Activated naive CD4-positive, alpha-beta T cell treated with anti-CD3 and anti-CD28 coated beads for 36 hours (primary cell): ENCODE measurements at regions not wholly inside any gene's neighbourhood (a gene's known extent, or its start where the extent isn't known, plus 50 kb on each side); places are given as distances from the start of the nearest gene placed in this dataset.
"Not testable (repeated sequence)": the region's sequence is repeated elsewhere in the genome, so short reads cannot be mapped to it uniquely, and the experiment has no call there.

Experiments
- CTCF ChIA-PET: fragments of 350-600 bp; sonication (Branson Sonifier 250); formaldehyde crosslinking; loops from one replicate; lab custom pipeline; 2021; ENCODE audit warnings: antibody characterized with exemption; lab: Charles Lee
- DNase-seq: peaks from one replicate; pipeline ENCODE4 v3.0.0-alpha.2; 2020
- H3K27ac Mint-ChIP-seq: one replicate; pipeline ENCODE4 v1.8.0; 2021; ENCODE audit warnings: mild to moderate bottlenecking, mixed read lengths
- H3K27me3 Mint-ChIP-seq: one replicate; pipeline ENCODE4 v1.8.0; 2021; ENCODE audit warnings: low read depth, mixed read lengths
- H3K36me3 Mint-ChIP-seq: one replicate; pipeline ENCODE4 v1.8.0; 2021; ENCODE audit warnings: low read depth, mixed read lengths
- H3K4me1 Mint-ChIP-seq: one replicate; pipeline ENCODE4 v1.8.0; 2021; ENCODE audit warnings: low read depth, mixed read lengths
- H3K4me3 Mint-ChIP-seq: one replicate; pipeline ENCODE4 v1.8.0; 2021; ENCODE audit warnings: mild to moderate bottlenecking, moderate library complexity, mixed read lengths
- H3K9me3 Mint-ChIP-seq: one replicate; pipeline ENCODE4 v1.8.0; 2021; ENCODE audit warnings: mixed read lengths
- intact Hi-C: fragments of 100-400 bp; cut with micrococcal nuclease; formaldehyde crosslinking; loops from one replicate; pipeline ENCODE4 v1.15.1; 2023

DNA sequence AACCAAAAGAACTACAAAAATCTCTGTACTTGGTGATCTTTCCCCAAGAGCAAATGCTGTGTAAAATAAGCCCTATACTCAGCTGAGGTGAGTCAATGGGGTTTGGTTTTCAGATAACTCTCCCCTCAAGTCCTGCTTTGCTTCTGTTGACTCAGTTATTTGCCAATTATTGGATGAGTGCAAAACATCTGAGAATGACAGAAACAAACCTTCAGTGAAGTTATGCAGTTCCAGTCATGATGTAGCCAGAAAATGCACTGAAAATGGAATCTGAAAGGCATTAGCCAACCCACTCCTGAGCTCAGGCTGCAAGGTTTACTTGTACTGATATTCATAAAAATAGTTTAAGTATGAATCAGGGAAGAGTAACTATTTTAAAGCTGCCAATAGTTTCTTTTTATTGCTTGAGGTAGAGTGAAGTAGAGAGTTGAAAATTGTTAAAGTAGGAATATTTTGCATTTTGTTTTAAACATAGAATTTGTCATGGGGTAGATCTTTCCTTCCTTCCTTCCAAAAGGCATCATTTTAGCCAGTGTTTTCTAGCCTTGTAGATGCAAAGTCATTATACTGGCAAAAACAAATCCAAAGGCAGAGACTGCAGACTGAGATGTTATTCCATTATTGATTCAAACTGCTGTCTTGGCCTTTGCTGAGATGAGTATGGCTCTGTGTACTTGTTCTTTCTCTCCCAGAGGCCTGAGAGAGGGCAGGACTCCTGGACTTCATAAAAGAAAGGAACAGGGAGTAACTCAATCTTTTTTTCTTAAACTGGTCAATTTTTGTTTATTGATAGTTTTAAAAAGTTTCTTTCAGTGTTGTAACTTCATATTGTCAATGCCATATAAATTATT lies 215.3 kb downstream of the RND3 start:
- no peak overlapping the region for H3K4me3 Mint-ChIP-seq
- H3K27ac Mint-ChIP-seq: no peak overlapping the region
- CTCF ChIA-PET: no interaction called here
- H3K36me3 Mint-ChIP-seq: no peaks in the 10 kb centered on the region
- peaks cover 3% of the 10 kb centered on the region for H3K9me3 Mint-ChIP-seq
- intact Hi-C loops: no loop called here
- DNase-seq: no peak
- no peaks in the 10 kb centered on the region for H3K4me1 Mint-ChIP-seq
- H3K27me3 Mint-ChIP-seq: no peaks in the 10 kb centered on the region

DNA sequence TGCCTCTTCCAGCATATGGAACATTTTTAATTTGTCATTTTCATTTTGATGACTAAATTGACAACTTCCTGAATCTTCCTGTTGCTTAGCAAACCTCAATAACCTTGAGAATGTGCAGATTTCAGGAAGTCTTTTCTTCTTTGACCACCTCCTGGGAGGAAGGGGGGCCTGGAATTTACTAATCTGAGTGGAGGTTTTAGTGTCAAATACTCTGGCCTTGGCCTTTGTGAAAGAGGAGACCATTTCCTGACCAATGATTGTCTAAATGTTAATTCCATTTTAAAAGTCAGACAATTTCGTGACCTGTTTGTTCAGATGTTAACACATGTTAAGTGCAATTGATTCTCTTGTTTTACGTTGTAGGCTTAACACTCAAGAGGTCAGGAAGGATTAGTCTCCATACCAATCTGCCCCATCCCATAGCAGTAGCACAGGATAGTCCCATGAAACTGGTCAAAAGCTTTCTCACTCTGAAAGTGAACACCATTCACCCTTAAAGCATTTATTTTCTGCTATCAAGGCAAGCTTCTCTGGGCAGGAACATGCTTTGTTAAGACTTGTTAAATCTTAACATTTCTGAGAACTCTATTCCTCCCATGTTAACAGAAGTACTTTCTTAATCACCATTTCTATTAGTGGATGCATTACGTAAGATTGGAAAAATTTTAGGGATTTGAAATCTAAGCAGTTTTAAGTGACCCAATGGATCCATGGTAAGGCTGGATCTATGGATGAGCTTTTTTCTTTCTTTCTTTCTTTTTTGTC lies 219.6 kb downstream of the RND3 start:
- Mint-ChIP-seq H3K9me3 (no peaks in the 10 kb centered on the region), H3K27ac (no peak overlapping the region), H3K36me3 (no peaks in the 10 kb centered on the region), H3K4me3 (no peak overlapping the region), H3K4me1 (no peaks in the 10 kb centered on the region), H3K27me3 (no peaks in the 10 kb centered on the region)
- CTCF ChIA-PET: no interaction called here
- DNase-seq: no peak
- intact Hi-C loops: no loop called here

DNA sequence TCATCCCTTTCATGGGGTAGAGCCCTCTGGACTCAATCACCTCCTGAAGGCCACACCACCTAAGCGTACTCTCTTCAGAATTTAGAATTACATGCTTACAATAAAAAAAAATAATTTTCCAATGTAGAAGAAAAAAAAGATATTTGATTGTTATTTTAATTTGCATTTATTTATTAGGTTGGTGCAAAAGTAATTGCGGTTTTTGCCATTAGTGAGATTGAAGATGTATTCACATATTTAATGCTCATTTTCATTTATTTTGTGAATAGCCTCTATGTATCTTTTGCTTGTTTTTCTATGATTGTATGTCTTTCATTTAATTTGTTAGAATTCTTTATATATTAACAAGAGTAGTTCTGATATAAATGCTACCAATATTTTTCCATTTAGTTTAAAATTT lies 220.5 kb downstream of the RND3 start:
- intact Hi-C loops: no loop called here
- no peaks in the 10 kb centered on the region for H3K27me3 Mint-ChIP-seq
- DNase-seq: no peak
- H3K36me3 Mint-ChIP-seq: no peaks in the 10 kb centered on the region
- H3K4me1 Mint-ChIP-seq: no peaks in the 10 kb centered on the region
- no peak overlapping the region for H3K4me3 Mint-ChIP-seq
- no peak overlapping the region for H3K27ac Mint-ChIP-seq
- H3K9me3 Mint-ChIP-seq: no peaks in the 10 kb centered on the region
- CTCF ChIA-PET: no interaction called here

DNA sequence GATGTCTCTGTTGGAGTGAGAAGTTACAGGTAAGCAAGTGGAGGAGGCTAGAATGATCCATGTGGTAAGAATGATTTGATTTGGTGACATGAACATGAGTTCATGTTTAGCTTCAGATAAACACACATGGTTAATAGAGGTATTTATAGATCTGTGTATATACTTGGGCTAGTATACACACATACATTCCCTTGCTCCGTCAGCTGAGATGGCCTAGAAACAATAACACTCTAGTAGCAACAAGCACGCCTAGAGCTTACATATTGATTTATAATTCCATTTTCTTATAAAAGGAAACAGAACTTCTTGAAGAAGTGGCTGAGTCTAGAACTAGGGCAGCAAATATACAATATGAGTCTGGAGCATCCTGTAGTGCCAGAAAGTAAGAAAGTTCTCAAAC lies 223.0 kb downstream of the RND3 start:
- Mint-ChIP-seq H3K27me3 (no peaks in the 10 kb centered on the region), H3K27ac (no peak overlapping the region), H3K36me3 (no peaks in the 10 kb centered on the region), H3K9me3 (no peaks in the 10 kb centered on the region), H3K4me3 (no peak overlapping the region), H3K4me1 (no peaks in the 10 kb centered on the region)
- no peak for DNase-seq
- CTCF ChIA-PET: no interaction called here
- intact Hi-C loops: no loop called here

DNA sequence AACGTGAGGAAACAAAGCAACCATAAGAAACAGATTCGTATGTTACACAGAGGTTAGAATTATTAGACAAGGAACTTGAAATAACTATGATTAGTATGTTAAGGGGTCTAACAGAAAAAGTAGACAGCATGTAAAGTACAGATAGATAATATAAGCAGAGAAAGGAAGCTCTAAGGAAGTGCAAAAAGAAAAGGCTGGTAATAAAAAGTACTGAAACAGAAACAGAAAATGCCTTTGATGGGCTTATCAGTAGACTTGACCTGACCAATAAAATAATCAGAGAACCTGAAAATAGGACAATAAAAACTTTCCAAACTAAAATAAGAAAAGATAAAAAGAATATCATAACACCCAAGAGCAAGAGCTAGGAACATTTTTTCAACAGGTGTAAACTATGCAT lies 225.8 kb downstream of the RND3 start:
- H3K9me3 Mint-ChIP-seq: no peaks in the 10 kb centered on the region
- intact Hi-C loops: no loop called here
- no peak for DNase-seq
- no peaks in the 10 kb centered on the region for H3K36me3 Mint-ChIP-seq
- H3K27me3 Mint-ChIP-seq: no peaks in the 10 kb centered on the region
- CTCF ChIA-PET: no interaction called here
- H3K4me3 Mint-ChIP-seq: no peak overlapping the region
- H3K27ac Mint-ChIP-seq: no peak overlapping the region
- no peaks in the 10 kb centered on the region for H3K4me1 Mint-ChIP-seq

DNA sequence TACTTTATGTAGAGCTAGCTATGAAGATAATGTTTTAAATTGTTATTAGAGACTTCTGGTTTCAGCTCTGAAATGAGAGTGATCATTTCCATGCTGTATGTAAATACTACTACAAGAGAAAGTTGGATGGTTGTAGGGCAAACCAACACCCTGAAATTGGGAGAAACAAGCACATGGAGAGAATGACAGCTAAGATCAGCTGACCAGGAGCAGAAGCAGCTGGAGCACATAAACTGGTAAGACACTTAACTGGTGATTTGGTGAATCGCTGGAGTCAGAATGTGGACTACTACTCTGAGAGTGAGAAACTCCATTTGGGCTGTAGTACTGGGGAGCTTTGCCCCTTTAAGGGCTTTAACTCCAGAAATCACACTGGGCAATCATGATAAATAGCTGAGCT lies 226.8 kb downstream of the RND3 start:
- Mint-ChIP-seq H3K4me3 (no peak overlapping the region), H3K4me1 (no peaks in the 10 kb centered on the region), H3K27ac (no peak overlapping the region), H3K9me3 (no peaks in the 10 kb centered on the region), H3K36me3 (no peaks in the 10 kb centered on the region), H3K27me3 (no peaks in the 10 kb centered on the region)
- DNase-seq: no peak
- intact Hi-C loops: no loop called here
- CTCF ChIA-PET: no interaction called here

DNA sequence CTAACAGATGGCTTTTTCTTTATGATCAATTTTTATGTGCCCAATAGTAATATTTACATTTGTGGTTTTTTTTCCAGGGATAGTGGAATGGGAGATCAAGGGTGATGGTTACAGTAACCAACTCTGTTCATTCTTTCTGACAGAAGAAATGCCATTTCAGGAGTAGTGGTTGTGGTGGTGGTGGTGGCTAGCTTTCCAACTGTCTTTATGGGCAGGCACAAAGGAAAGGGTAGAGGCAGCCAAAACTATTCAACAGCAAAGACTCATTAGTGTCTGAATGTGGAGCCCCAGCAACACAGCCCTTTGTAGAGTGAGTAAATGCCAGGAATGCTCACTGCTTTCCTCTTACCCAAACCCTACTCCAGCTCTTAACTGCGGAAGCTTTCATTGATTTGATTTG lies 227.7 kb downstream of the RND3 start:
- CTCF ChIA-PET: no interaction called here
- H3K9me3 Mint-ChIP-seq: no peaks in the 10 kb centered on the region
- H3K4me3 Mint-ChIP-seq: no peak overlapping the region
- no peak for DNase-seq
- intact Hi-C loops: no loop called here
- H3K4me1 Mint-ChIP-seq: no peaks in the 10 kb centered on the region
- no peak overlapping the region for H3K27ac Mint-ChIP-seq
- no peaks in the 10 kb centered on the region for H3K27me3 Mint-ChIP-seq
- H3K36me3 Mint-ChIP-seq: no peaks in the 10 kb centered on the region

DNA sequence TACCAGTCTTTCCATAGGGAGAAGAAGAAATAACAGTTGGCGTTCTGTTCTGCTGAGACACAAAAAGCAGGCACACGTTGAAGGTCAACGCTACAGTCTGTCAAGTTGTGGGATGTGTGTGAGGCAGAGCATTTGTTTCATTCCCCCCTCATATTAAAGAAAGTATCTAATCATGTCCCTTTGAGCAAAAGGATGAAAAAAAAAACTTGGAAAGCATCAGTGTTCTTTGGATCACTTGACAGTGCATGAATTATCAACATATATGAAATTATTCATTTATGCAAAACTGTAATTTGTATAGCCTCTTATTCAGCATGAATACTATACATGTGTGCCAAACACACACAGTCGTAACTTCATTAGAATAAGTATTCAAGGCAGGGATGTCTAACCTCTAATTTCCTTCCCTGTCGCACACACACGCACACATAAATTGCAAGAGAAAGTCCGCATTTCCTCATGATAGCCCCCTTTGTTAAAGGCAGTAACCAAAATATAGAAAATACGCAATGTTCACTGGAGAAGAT lies 228.6 kb downstream of the RND3 start:
- no peaks in the 10 kb centered on the region for H3K9me3 Mint-ChIP-seq
- no peak overlapping the region for H3K27ac Mint-ChIP-seq
- intact Hi-C loops: no loop called here
- H3K4me3 Mint-ChIP-seq: no peak overlapping the region
- no peaks in the 10 kb centered on the region for H3K4me1 Mint-ChIP-seq
- no peak for DNase-seq
- H3K27me3 Mint-ChIP-seq: no peaks in the 10 kb centered on the region
- CTCF ChIA-PET: interaction anchor here (0.6 kb wide), 1 partner anchor 1473 kb away, joined by 3 read pairs; no protein-coding TSS in a partner anchor
- no peaks in the 10 kb centered on the region for H3K36me3 Mint-ChIP-seq

DNA sequence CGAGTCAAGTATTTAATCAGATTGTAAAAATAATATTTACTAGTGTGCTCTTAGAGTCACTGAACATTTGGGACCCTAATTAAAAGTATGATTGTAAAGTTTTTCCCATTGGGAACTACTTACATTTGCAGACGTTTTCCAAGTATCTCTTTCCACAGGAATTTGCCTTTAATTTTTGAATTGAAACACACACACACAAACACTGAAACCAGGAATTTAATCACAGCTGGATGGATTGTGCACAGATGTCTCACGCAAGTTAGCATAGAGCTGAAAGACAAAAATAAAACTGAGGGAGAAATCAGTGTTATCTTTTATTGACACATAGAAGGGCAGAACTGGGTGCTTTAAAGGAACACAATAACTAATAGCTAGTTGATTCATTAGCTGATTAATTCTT lies 230.7 kb downstream of the RND3 start:
- DNase-seq: no peak
- Mint-ChIP-seq H3K27me3 (no peaks in the 10 kb centered on the region), H3K9me3 (no peaks in the 10 kb centered on the region), H3K36me3 (no peaks in the 10 kb centered on the region), H3K27ac (no peak overlapping the region), H3K4me3 (no peak overlapping the region), H3K4me1 (no peaks in the 10 kb centered on the region)
- CTCF ChIA-PET: no interaction called here
- intact Hi-C loops: no loop called here

DNA sequence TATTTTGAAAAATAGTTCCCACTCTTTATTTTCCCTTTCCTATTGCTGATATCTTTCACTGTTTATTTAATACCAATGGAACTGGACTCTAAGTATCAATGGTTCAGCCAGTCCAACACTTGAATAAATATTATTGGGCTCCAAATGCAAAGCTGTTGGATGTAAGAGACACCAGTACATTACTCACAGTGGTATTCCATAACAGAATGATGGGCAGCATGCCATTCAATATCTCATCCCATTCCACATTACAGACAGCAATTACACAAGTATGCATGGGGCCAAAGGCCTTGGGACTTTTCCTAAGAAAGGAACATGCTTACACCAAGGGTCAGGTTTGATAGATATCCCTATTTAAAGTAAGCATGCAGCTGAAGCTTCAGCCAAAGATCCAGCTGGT lies 231.9 kb downstream of the RND3 start:
- H3K27me3 Mint-ChIP-seq: no peaks in the 10 kb centered on the region
- H3K36me3 Mint-ChIP-seq: no peaks in the 10 kb centered on the region
- CTCF ChIA-PET: interaction anchor here (0.6 kb wide), 1 partner anchor 567 kb away, joined by 4 read pairs; no protein-coding TSS in a partner anchor
- H3K4me3 Mint-ChIP-seq: no peak overlapping the region
- H3K9me3 Mint-ChIP-seq: no peaks in the 10 kb centered on the region
- H3K4me1 Mint-ChIP-seq: no peaks in the 10 kb centered on the region
- no peak overlapping the region for H3K27ac Mint-ChIP-seq
- no peak for DNase-seq
- intact Hi-C loops: no loop called here

DNA sequence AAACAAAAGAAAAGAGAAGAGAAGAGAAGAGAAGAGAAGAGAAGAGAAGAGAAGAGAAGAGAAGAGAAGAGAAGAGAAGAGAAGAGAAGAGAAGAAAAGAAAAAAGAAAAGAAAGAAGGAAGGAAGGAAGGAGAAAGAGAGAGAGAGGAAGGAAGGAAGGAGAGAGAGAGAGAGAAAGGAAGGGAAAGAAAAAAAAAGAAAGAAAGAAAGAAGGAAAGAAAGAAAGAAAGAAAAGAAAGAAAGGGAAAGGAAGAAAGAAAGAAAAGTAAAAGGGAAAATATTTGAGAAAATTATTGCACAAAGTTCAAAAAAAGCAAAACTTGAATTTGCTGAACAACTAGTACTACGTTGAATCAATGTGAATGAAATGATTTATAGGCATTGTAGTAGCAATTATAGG lies 237.7 kb downstream of the RND3 start:
- CTCF ChIA-PET, H3K27ac Mint-ChIP-seq, DNase-seq, H3K4me1 Mint-ChIP-seq, H3K4me3 Mint-ChIP-seq, H3K9me3 Mint-ChIP-seq, intact Hi-C loops, H3K36me3 Mint-ChIP-seq, H3K27me3 Mint-ChIP-seq: not testable (repeated sequence)

DNA sequence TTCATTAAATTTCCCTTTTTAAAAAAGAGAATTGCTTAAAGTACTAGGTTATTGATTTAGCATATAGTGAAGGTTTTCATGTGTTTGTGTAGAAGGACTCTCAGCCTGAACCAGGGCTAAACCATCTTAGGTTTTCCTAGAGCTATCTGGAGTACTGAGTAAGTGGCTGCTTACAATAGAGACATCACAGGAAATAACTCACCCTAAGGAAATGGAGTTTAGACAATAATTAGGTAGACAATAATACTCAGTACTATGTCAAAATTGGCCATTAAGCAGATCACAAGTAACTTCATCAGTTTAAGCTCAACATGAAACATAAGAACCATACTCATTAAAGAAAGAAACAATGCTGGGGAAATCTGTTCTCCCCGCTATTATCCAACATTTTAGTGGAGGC lies 240.0 kb downstream of the RND3 start:
- H3K36me3 Mint-ChIP-seq: no peaks in the 10 kb centered on the region
- no peaks in the 10 kb centered on the region for H3K9me3 Mint-ChIP-seq
- no peak overlapping the region for H3K4me3 Mint-ChIP-seq
- H3K4me1 Mint-ChIP-seq: no peaks in the 10 kb centered on the region
- H3K27me3 Mint-ChIP-seq: no peaks in the 10 kb centered on the region
- no peak for DNase-seq
- intact Hi-C loops: no loop called here
- CTCF ChIA-PET: no interaction called here
- H3K27ac Mint-ChIP-seq: no peak overlapping the region
